Upper lobe of left lung (tissue), 6 donors: ENCODE measurements at regions not wholly inside any gene's neighbourhood (a gene's known extent, or its start where the extent isn't known, plus 50 kb on each side); places are given as distances from the start of the nearest gene placed in this dataset.

ENCODE experiments used
- ATAC-seq, 2 donors: fragments of 200-7000 bp; cut with Tn5 transposase; one replicate each; pipeline ENCODE4 v1.9.1; 2022; ENCODE audit warnings: mild to moderate bottlenecking in 2 of 2, moderate library complexity in 2 of 2; ENCODE audit not compliant: low FRiP score in 2 of 2
- DNase-seq, 2 donors: peaks; one replicate each; pipeline ENCODE4 v3.0.0-alpha.2; 2019 to 2020
- H3K27ac ChIP-seq, 4 donors: fragments of 200-600 bp; sonication (generic); one replicate each; pipeline ENCODE4 v1.5.1; 2016 to 2019
- H3K27me3 ChIP-seq, 4 donors: fragments of 200-600 bp; sonication (generic); one replicate each; pipeline ENCODE4 v1.5.1; 2017 to 2019
- H3K36me3 ChIP-seq, 4 donors: fragments of 200-600 bp; sonication (generic); one replicate each; pipeline ENCODE4 v1.5.1; 2016 to 2019
- H3K4me1 ChIP-seq, 4 donors: fragments of 200-600 bp; sonication (generic); one replicate each; pipeline ENCODE4 v1.5.1; 2018 to 2019
- H3K4me3 ChIP-seq, 4 donors: fragments of 200-600 bp; sonication (generic); one replicate each; pipeline ENCODE4 v1.5.1; 2017 to 2019; ENCODE audit warnings: mild to moderate bottlenecking in 2 of 4, moderate library complexity in 1 of 4
- H3K9me3 ChIP-seq, 4 donors: fragments of 200-600 bp; sonication (generic); one replicate each; pipeline ENCODE4 v1.5.1; 2018 to 2019
- CTCF ChIP-seq, 6 experiments: fragments of 450-650 bp in 4 of 6; fragments of 200-600 bp in 2 of 6; sonication (generic) in 2 of 6; IDR thresholded peaks; one replicate each; pipeline ENCODE4 v1.5.1; 2016 to 2019; ENCODE audit warnings: antibody characterized with exemption in 6 of 6
- EP300 ChIP-seq, 4 donors: sonication (generic); formaldehyde crosslinking; IDR thresholded peaks; one replicate each; pipeline ENCODE4 v1.5.1; 2017; ENCODE audit warnings: antibody characterized with exemption in 4 of 4, control low read depth in 2 of 4
- POLR2A ChIP-seq, 4 donors: fragments of 450-650 bp; IDR thresholded peaks; one replicate each; pipeline ENCODE4 v1.5.1; 2016 to 2017; ENCODE audit warnings: antibody characterized with exemption in 4 of 4, mild to moderate bottlenecking in 2 of 4
- POLR2AphosphoS5 ChIP-seq, 2 donors: sonication (generic); formaldehyde crosslinking; IDR thresholded peaks; one replicate each; pipeline ENCODE4 v1.5.1; 2017; ENCODE audit warnings: antibody characterized with exemption in 2 of 2
- WGBS, 2 donors: methylation state at CpG; one replicate each; pipeline ENCODE4 v1.1.5; 2017 to 2018; 5-methylcytosine and 5-hydroxymethylcytosine counted together
- donor health status: DM: no; HTN: no; CAD: no; lungs with moderate emphysema.
- donor health status: DM: no; HTN: yes; CAD: no; lungs with severe emphysema.

GRCh38 chr13:42412812-42413483, 141.0 kb downstream of the AKAP11 start:
- H3K4me3 ChIP-seq, result no peak overlapping the region
- H3K36me3 ChIP-seq, result no peaks in the 10 kb centered on the region
- no peak for ATAC-seq
- TF ChIP-seq CTCF (IDR thresholded peaks at IDR 0.05) (no peak), POLR2AphosphoS5 (IDR thresholded peaks at IDR 0.05) (no peak), EP300 (IDR thresholded peaks at IDR 0.05) (no peak), POLR2A (IDR thresholded peaks at IDR 0.05) (no peak)
- peaks cover 0 to 9% (median 0%) of the 10 kb centered on the region in 4 donors for H3K4me1 ChIP-seq
- no peaks in the 10 kb centered on the region for H3K27me3 ChIP-seq
- no peak for DNase-seq
- 86 to 91% methylated on average over 5 of the region's 5 CpGs for WGBS, 2 donors
- no peaks in the 10 kb centered on the region for H3K9me3 ChIP-seq
- no peak overlapping the region for H3K27ac ChIP-seq

- no peak overlapping the region for H3K27ac ChIP-seq
- DNase-seq (no peak), ATAC-seq (no peak)
- WGBS, 2 donors, result 61 to 70% methylated on average over 3 of the region's 3 CpGs
- H3K4me1 ChIP-seq, result peaks cover 0 to 9% (median 0%) of the 10 kb centered on the region in 4 donors
- H3K9me3 ChIP-seq, result no peaks in the 10 kb centered on the region
- no peak overlapping the region for H3K4me3 ChIP-seq
- H3K36me3 ChIP-seq, result no peaks in the 10 kb centered on the region
- TF ChIP-seq EP300 (IDR thresholded peaks at IDR 0.05) (no peak), POLR2AphosphoS5 (IDR thresholded peaks at IDR 0.05) (no peak), POLR2A (IDR thresholded peaks at IDR 0.05) (no peak), CTCF (IDR thresholded peaks at IDR 0.05) (no peak)
- H3K27me3 ChIP-seq, result no peaks in the 10 kb centered on the region
These were observed 141.5 kb downstream of the AKAP11 start for GRCh38 chr13:42413484-42413815.

- no peak overlapping the region for H3K4me3 ChIP-seq
- DNase-seq, result no peak
- no peak for ATAC-seq
- TF ChIP-seq POLR2AphosphoS5 (IDR thresholded peaks at IDR 0.05) (no peak), EP300 (IDR thresholded peaks at IDR 0.05) (no peak), CTCF (IDR thresholded peaks at IDR 0.05) (no peak), POLR2A (IDR thresholded peaks at IDR 0.05) (no peak)
- WGBS, 2 donors, result 72 to 75% methylated on average over 3 of the region's 3 CpGs
- H3K36me3 ChIP-seq, result no peaks in the 10 kb centered on the region
- H3K27ac ChIP-seq, result no peak overlapping the region
- no peaks in the 10 kb centered on the region for H3K27me3 ChIP-seq
- H3K9me3 ChIP-seq, result no peaks in the 10 kb centered on the region
- peaks cover 0 to 9% (median 0%) of the 10 kb centered on the region in 4 donors for H3K4me1 ChIP-seq
These were observed 145.7 kb downstream of the AKAP11 start for GRCh38 chr13:42417626-42418025.

- TF ChIP-seq EP300 (IDR thresholded peaks at IDR 0.05) (no peak), POLR2AphosphoS5 (IDR thresholded peaks at IDR 0.05) (no peak), CTCF (IDR thresholded peaks at IDR 0.05) (no peak), POLR2A (IDR thresholded peaks at IDR 0.05) (no peak)
- WGBS, 2 donors, result 76 to 79% methylated on average over 2 of the region's 2 CpGs
- H3K27me3 ChIP-seq, result no peaks in the 10 kb centered on the region
- peaks cover 0 to 8% (median 0%) of the 10 kb centered on the region in 4 donors for H3K4me1 ChIP-seq
- no peaks in the 10 kb centered on the region for H3K9me3 ChIP-seq
- DNase-seq, result no peak
- no peak overlapping the region for H3K27ac ChIP-seq
- no peak overlapping the region for H3K4me3 ChIP-seq
- no peaks in the 10 kb centered on the region for H3K36me3 ChIP-seq
- no peak for ATAC-seq
These were observed 146.2 kb downstream of the AKAP11 start for GRCh38 chr13:42418184-42418583.

GRCh38 chr13:42420304-42420703, 148.4 kb downstream of the AKAP11 start:
- Histone ChIP-seq H3K4me3 (no peak overlapping the region), H3K9me3 (no peaks in the 10 kb centered on the region), H3K27ac (no peak overlapping the region), H3K4me1 (no peaks in the 10 kb centered on the region), H3K36me3 (no peaks in the 10 kb centered on the region), H3K27me3 (no peaks in the 10 kb centered on the region)
- ATAC-seq, result no peak
- WGBS, 2 donors, result 81 to 89% methylated on average over 2 of the region's 2 CpGs
- DNase-seq, result no peak
- no peak for TF ChIP-seq POLR2AphosphoS5 (IDR thresholded peaks at IDR 0.05)
- TF ChIP-seq POLR2A (IDR thresholded peaks at IDR 0.05), result no peak
- TF ChIP-seq EP300 (IDR thresholded peaks at IDR 0.05), result no peak
- no peak for TF ChIP-seq CTCF (IDR thresholded peaks at IDR 0.05)
